ENCODE measurements at regions not wholly inside any gene's neighbourhood (a gene's known extent, or its start where the extent isn't known, plus 50 kb on each side); places are given as distances from the start of the nearest gene placed in this dataset.

DNA sequence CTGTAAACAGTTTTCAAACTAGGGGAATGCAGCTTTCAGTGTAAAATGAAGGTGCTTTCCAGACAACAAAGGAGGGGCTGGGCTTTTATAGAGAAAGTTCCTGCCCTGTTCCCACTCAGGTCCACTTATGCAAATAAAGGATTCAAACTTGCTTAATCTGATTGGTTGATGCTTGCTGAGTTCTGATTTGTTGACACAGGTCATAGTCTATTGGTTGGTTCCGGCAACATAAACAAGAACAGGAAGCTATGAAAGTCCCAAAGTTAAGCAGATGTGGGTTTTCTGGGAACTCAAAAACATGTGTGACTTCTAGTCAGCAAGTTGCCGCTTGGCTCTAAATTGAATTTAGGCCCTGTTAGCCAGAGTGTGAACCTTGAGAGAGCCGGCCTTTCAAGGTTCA lies 194.2 kb upstream of the SVIL start:
- TF ChIP-seq, protein P1, sequence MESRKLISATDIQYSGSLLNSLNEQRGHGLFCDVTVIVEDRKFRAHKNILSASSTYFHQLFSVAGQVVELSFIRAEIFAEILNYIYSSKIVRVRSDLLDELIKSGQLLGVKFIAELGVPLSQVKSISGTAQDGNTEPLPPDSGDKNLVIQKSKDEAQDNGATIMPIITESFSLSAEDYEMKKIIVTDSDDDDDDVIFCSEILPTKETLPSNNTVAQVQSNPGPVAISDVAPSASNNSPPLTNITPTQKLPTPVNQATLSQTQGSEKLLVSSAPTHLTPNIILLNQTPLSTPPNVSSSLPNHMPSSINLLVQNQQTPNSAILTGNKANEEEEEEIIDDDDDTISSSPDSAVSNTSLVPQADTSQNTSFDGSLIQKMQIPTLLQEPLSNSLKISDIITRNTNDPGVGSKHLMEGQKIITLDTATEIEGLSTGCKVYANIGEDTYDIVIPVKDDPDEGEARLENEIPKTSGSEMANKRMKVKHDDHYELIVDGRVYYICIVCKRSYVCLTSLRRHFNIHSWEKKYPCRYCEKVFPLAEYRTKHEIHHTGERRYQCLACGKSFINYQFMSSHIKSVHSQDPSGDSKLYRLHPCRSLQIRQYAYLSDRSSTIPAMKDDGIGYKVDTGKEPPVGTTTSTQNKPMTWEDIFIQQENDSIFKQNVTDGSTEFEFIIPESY (IDR thresholded peaks at IDR 0.05): no peak
- TF ChIP-seq, protein P2, sequence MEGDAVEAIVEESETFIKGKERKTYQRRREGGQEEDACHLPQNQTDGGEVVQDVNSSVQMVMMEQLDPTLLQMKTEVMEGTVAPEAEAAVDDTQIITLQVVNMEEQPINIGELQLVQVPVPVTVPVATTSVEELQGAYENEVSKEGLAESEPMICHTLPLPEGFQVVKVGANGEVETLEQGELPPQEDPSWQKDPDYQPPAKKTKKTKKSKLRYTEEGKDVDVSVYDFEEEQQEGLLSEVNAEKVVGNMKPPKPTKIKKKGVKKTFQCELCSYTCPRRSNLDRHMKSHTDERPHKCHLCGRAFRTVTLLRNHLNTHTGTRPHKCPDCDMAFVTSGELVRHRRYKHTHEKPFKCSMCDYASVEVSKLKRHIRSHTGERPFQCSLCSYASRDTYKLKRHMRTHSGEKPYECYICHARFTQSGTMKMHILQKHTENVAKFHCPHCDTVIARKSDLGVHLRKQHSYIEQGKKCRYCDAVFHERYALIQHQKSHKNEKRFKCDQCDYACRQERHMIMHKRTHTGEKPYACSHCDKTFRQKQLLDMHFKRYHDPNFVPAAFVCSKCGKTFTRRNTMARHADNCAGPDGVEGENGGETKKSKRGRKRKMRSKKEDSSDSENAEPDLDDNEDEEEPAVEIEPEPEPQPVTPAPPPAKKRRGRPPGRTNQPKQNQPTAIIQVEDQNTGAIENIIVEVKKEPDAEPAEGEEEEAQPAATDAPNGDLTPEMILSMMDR (IDR thresholded peaks at IDR 0.05; ENCODE audit: low read depth, low read length, missing input control): no peak
- TF ChIP-seq RXRA (IDR thresholded peaks at IDR 0.05) (no peak), FOXA1 (IDR thresholded peaks at IDR 0.05) (no peak), RAD21 (IDR thresholded peaks at IDR 0.05) (no peak), YY1 (IDR thresholded peaks at IDR 0.05) (no peak), GABPA (IDR thresholded peaks at IDR 0.05 in 1 of 2, conservative IDR thresholded peaks at IDR 0.05 in 1 of 2) (no peak), TAF1 (conservative IDR thresholded peaks at IDR 0.05) (no peak), SP1 (IDR thresholded peaks at IDR 0.05) (peak; percentile 11), NR2F2 (IDR thresholded peaks at IDR 0.05) (no peak)
- TF ChIP-seq, protein P3, sequence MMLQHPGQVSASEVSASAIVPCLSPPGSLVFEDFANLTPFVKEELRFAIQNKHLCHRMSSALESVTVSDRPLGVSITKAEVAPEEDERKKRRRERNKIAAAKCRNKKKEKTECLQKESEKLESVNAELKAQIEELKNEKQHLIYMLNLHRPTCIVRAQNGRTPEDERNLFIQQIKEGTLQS (IDR thresholded peaks at IDR 0.05): no peak
- TF ChIP-seq, protein P4, sequence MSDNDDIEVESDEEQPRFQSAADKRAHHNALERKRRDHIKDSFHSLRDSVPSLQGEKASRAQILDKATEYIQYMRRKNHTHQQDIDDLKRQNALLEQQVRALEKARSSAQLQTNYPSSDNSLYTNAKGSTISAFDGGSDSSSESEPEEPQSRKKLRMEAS (IDR thresholded peaks at IDR 0.05): no peak
- TF ChIP-seq, protein P5, sequence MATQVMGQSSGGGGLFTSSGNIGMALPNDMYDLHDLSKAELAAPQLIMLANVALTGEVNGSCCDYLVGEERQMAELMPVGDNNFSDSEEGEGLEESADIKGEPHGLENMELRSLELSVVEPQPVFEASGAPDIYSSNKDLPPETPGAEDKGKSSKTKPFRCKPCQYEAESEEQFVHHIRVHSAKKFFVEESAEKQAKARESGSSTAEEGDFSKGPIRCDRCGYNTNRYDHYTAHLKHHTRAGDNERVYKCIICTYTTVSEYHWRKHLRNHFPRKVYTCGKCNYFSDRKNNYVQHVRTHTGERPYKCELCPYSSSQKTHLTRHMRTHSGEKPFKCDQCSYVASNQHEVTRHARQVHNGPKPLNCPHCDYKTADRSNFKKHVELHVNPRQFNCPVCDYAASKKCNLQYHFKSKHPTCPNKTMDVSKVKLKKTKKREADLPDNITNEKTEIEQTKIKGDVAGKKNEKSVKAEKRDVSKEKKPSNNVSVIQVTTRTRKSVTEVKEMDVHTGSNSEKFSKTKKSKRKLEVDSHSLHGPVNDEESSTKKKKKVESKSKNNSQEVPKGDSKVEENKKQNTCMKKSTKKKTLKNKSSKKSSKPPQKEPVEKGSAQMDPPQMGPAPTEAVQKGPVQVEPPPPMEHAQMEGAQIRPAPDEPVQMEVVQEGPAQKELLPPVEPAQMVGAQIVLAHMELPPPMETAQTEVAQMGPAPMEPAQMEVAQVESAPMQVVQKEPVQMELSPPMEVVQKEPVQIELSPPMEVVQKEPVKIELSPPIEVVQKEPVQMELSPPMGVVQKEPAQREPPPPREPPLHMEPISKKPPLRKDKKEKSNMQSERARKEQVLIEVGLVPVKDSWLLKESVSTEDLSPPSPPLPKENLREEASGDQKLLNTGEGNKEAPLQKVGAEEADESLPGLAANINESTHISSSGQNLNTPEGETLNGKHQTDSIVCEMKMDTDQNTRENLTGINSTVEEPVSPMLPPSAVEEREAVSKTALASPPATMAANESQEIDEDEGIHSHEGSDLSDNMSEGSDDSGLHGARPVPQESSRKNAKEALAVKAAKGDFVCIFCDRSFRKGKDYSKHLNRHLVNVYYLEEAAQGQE (IDR thresholded peaks at IDR 0.05): no peak
